Neural cell (in vitro differentiated cells): ENCODE measurements at regions not wholly inside any gene's neighbourhood (a gene's known extent, or its start where the extent isn't known, plus 50 kb on each side); places are given as distances from the start of the nearest gene placed in this dataset.

ENCODE experiments used
- H2AFZ ChIP-seq: fragments of 200-600, 300-800 bp; sonication (generic), shearing (Covaris generic); 2 replicates; pipeline ENCODE4 v1.6.0; 2014; ENCODE audit warnings: low read depth, mild to moderate bottlenecking, antibody characterized with exemption, low read length, moderate library complexity
- H3F3A ChIP-seq: fragments of 200-600 bp; shearing (Covaris generic); 2 replicates; pipeline ENCODE4 v1.6.1; 2016; ENCODE audit warnings: mild to moderate bottlenecking, moderate library complexity, mixed read lengths, antibody characterized with exemption, low read length; ENCODE audit not compliant: insufficient read depth, poor library complexity, severe bottlenecking
- H3K27ac ChIP-seq: fragments of 200-600, 300-800 bp; sonication (generic), shearing (Covaris generic); 2 replicates; pipeline ENCODE4 v1.5.1; 2014; ENCODE audit warnings: mild to moderate bottlenecking, low read length, moderate library complexity
- H3K27me3 ChIP-seq: fragments of 300-800, 200-600 bp; sonication (generic), shearing (Covaris generic); 2 replicates; pipeline ENCODE4 v1.6.0; 2014; ENCODE audit warnings: mild to moderate bottlenecking, low read depth, low read length, moderate library complexity; ENCODE audit not compliant: insufficient read depth
- H3K36me3 ChIP-seq: fragments of 300-800, 200-600 bp; sonication (generic), shearing (Covaris generic); 2 replicates; pipeline ENCODE4 v1.5.1; 2014; ENCODE audit warnings: mild to moderate bottlenecking, antibody characterized with exemption, low read length, moderate library complexity; ENCODE audit not compliant: insufficient read depth
- H3K4me2 ChIP-seq: fragments of 300-800, 200-600 bp; sonication (generic), shearing (Covaris generic); 2 replicates; pipeline ENCODE4 v1.6.0; 2014; ENCODE audit warnings: mild to moderate bottlenecking, low read length
- H3K4me3 ChIP-seq: fragments of 300-800, 200-600 bp; sonication (generic), shearing (Covaris generic); 2 replicates; pipeline ENCODE4 v1.5.1; 2014; ENCODE audit warnings: mild to moderate bottlenecking, low read length, moderate library complexity
- H3K79me2 ChIP-seq: fragments of 200-600 bp; shearing (Covaris generic); replicated peaks from 2 replicates; pipeline ENCODE4 v1.6.0; 2014; ENCODE audit warnings: mild to moderate bottlenecking, low read length, moderate library complexity; ENCODE audit not compliant: insufficient read depth
- H3K9ac ChIP-seq: fragments of 300-800, 200-600 bp; sonication (generic), shearing (Covaris generic); 2 replicates; pipeline ENCODE4 v1.6.1; 2016; ENCODE audit warnings: mild to moderate bottlenecking, low read length, mixed read lengths
- H3K9me2 ChIP-seq: fragments of 200-600 bp; shearing (Covaris generic); 2 replicates; pipeline ENCODE4 v1.6.1; 2016; ENCODE audit warnings: mild to moderate bottlenecking, low read length, mixed read lengths; ENCODE audit not compliant: insufficient read depth
- H3K9me3 ChIP-seq: fragments of 200-600, 300-800 bp; sonication (generic), shearing (Covaris generic); 2 replicates; pipeline ENCODE4 v1.6.1; 2016; ENCODE audit warnings: mild to moderate bottlenecking, mixed run types, low read length, moderate library complexity, mixed read lengths
- H4K20me1 ChIP-seq: fragments of 200-600 bp; shearing (Covaris generic); 2 replicates; pipeline ENCODE4 v1.6.1; 2016; ENCODE audit warnings: mild to moderate bottlenecking, mixed run types; ENCODE audit not compliant: insufficient read depth
- EP300 ChIP-seq: fragments of 450-650 bp; conservative IDR thresholded peaks from 2 replicates; pipeline ENCODE4 v1.6.1; 2014; ENCODE audit warnings: antibody characterized with exemption, mild to moderate bottlenecking, moderate library complexity; ENCODE audit not compliant: poor library complexity, severe bottlenecking
- EZH2 ChIP-seq: fragments of 200-600, 300-800 bp; shearing (Covaris generic), sonication (generic); IDR thresholded peaks from 2 replicates; pipeline ENCODE4 v1.6.1; 2014; ENCODE audit warnings: antibody characterized with exemption, low read length, borderline replicate concordance, mild to moderate bottlenecking; ENCODE audit not compliant: insufficient read depth, poor library complexity, severe bottlenecking
- MXI1 ChIP-seq: fragments of 450-650 bp; conservative IDR thresholded peaks from 2 replicates; pipeline ENCODE4 v1.6.1; 2014; ENCODE audit warnings: antibody characterized with exemption, mild to moderate bottlenecking; ENCODE audit not compliant: poor library complexity, severe bottlenecking
- POLR2AphosphoS5 ChIP-seq: IDR thresholded peaks from 2 replicates; pipeline ENCODE4 v1.6.1; 2012
- RAD21 ChIP-seq: fragments of 450-650 bp; conservative IDR thresholded peaks from 2 replicates; pipeline ENCODE4 v1.6.1; 2014; ENCODE audit warnings: antibody characterized with exemption, mild to moderate bottlenecking, moderate library complexity
- SMC3 ChIP-seq: fragments of 450-650 bp; conservative IDR thresholded peaks from 2 replicates; pipeline ENCODE4 v1.6.1; 2014; ENCODE audit warnings: antibody characterized with exemption, mild to moderate bottlenecking, moderate library complexity; ENCODE audit not compliant: poor library complexity
- TAF1 ChIP-seq: IDR thresholded peaks from 2 replicates; pipeline ENCODE4 v1.6.1; 2012; ENCODE audit warnings: low read depth
- TF ChIP-seq, protein P1 (sequence below): fragments of 450-650 bp; IDR thresholded peaks from 2 replicates; pipeline ENCODE4 v1.5.1; 2014; ENCODE audit warnings: antibody characterized with exemption, mild to moderate bottlenecking, moderate library complexity; ENCODE audit not compliant: poor library complexity, severe bottlenecking
- TF ChIP-seq, protein P2 (sequence below): IDR thresholded peaks from 2 replicates; pipeline ENCODE4 v1.6.1; 2012; ENCODE audit warnings: borderline replicate concordance

DNA sequence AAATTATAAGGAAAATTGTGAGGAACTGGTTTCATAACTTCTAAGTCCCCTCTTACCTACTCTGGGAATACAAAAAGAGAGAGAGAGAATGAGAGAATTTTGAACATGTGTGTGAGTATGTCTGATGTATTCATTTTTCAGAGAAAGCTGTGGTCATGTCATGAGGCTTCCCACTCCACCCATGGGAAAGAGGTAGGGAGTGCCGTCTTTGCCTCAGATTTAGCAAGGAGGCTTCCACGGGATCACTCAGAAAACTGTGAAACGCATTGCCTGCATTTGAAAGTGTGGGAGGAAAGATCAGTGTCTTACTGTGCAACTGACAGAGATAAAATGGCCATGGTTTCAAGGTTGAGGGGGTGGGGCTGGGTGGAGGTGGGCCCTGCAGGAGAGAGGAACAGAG, 331.5 kb upstream of the CTNNB1 start:
- no peaks in the 10 kb centered on the region for H3F3A ChIP-seq
- TF ChIP-seq, protein P1, sequence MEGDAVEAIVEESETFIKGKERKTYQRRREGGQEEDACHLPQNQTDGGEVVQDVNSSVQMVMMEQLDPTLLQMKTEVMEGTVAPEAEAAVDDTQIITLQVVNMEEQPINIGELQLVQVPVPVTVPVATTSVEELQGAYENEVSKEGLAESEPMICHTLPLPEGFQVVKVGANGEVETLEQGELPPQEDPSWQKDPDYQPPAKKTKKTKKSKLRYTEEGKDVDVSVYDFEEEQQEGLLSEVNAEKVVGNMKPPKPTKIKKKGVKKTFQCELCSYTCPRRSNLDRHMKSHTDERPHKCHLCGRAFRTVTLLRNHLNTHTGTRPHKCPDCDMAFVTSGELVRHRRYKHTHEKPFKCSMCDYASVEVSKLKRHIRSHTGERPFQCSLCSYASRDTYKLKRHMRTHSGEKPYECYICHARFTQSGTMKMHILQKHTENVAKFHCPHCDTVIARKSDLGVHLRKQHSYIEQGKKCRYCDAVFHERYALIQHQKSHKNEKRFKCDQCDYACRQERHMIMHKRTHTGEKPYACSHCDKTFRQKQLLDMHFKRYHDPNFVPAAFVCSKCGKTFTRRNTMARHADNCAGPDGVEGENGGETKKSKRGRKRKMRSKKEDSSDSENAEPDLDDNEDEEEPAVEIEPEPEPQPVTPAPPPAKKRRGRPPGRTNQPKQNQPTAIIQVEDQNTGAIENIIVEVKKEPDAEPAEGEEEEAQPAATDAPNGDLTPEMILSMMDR = no peak
- TF ChIP-seq EZH2 (no peak), EP300 (no peak), SMC3 (no peak), RAD21 (no peak), POLR2AphosphoS5 (no peak), TAF1 (no peak), MXI1 (no peak)
- TF ChIP-seq, protein P2, sequence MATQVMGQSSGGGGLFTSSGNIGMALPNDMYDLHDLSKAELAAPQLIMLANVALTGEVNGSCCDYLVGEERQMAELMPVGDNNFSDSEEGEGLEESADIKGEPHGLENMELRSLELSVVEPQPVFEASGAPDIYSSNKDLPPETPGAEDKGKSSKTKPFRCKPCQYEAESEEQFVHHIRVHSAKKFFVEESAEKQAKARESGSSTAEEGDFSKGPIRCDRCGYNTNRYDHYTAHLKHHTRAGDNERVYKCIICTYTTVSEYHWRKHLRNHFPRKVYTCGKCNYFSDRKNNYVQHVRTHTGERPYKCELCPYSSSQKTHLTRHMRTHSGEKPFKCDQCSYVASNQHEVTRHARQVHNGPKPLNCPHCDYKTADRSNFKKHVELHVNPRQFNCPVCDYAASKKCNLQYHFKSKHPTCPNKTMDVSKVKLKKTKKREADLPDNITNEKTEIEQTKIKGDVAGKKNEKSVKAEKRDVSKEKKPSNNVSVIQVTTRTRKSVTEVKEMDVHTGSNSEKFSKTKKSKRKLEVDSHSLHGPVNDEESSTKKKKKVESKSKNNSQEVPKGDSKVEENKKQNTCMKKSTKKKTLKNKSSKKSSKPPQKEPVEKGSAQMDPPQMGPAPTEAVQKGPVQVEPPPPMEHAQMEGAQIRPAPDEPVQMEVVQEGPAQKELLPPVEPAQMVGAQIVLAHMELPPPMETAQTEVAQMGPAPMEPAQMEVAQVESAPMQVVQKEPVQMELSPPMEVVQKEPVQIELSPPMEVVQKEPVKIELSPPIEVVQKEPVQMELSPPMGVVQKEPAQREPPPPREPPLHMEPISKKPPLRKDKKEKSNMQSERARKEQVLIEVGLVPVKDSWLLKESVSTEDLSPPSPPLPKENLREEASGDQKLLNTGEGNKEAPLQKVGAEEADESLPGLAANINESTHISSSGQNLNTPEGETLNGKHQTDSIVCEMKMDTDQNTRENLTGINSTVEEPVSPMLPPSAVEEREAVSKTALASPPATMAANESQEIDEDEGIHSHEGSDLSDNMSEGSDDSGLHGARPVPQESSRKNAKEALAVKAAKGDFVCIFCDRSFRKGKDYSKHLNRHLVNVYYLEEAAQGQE = no peak
- H3K9me2 ChIP-seq = no peaks in the 10 kb centered on the region
- no peaks in the 10 kb centered on the region for H3K27me3 ChIP-seq
- H3K9me3 ChIP-seq = no peaks in the 10 kb centered on the region
- no peak overlapping the region for H2AFZ ChIP-seq
- H3K36me3 ChIP-seq = no peaks in the 10 kb centered on the region
- no peak overlapping the region for H3K9ac ChIP-seq
- no peaks in the 10 kb centered on the region for H4K20me1 ChIP-seq
- no peaks in the 10 kb centered on the region for H3K79me2 ChIP-seq
- H3K4me3 ChIP-seq = no peak overlapping the region
- H3K4me2 ChIP-seq = no peak overlapping the region
- no peak overlapping the region for H3K27ac ChIP-seq

DNA sequence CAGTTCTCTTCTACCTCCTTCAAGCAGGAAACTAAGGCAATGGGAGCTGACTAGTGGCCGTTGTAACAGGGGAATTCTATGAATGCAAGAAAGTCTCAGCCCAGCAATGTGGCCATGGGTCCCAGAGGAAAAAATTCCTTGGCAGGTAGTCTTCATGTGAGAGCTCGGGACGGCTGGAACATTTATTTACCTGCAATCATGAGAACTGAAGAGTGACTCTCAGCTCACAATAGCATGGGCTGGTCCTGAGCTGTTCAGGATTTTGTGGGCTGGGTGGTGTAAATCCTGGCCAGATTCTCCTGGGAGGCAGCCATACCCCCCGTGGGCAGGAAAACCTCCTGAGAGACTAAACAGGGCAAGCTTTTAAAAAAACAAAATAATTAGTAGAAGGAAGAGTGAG, 330.3 kb upstream of the CTNNB1 start:
- Histone ChIP-seq H3K4me2 (no peak overlapping the region), H3K79me2 (no peaks in the 10 kb centered on the region), H2AFZ (no peak overlapping the region), H3K36me3 (no peaks in the 10 kb centered on the region), H3K9ac (no peak overlapping the region), H3K4me3 (no peak overlapping the region), H3K9me3 (no peaks in the 10 kb centered on the region), H3K27me3 (no peaks in the 10 kb centered on the region), H3K9me2 (no peaks in the 10 kb centered on the region), H3K27ac (no peak overlapping the region), H4K20me1 (no peaks in the 10 kb centered on the region), H3F3A (no peaks in the 10 kb centered on the region)
- TF ChIP-seq MXI1 (no peak), SMC3 (no peak), EZH2 (no peak), EP300 (no peak), RAD21 (no peak), POLR2AphosphoS5 (no peak), TAF1 (no peak)
- TF ChIP-seq, protein P1 = no peak
- TF ChIP-seq, protein P2 = no peak
